Suprapubic skin (tissue), 4 donors: ENCODE measurements at regions not wholly inside any gene's neighbourhood (a gene's known extent, or its start where the extent isn't known, plus 50 kb on each side); places are given as distances from the start of the nearest gene placed in this dataset.

Source experiments
- DNase-seq, 2 donors: peaks; one replicate each; pipeline ENCODE4 v3.0.0-alpha.2; 2019; ENCODE audit warnings: low spot score in 2 of 2
- H3K27ac ChIP-seq: fragments of 200-600 bp; sonication (generic); one replicate; pipeline ENCODE4 v1.5.1; 2019
- H3K27me3 ChIP-seq: fragments of 200-600 bp; sonication (generic); one replicate; pipeline ENCODE4 v1.5.1; 2019
- H3K36me3 ChIP-seq: fragments of 200-600 bp; sonication (generic); one replicate; pipeline ENCODE4 v1.5.1; 2019
- H3K4me1 ChIP-seq: fragments of 200-600 bp; sonication (generic); one replicate; pipeline ENCODE4 v1.5.1; 2019
- H3K4me3 ChIP-seq: fragments of 200-600 bp; sonication (generic); one replicate; pipeline ENCODE4 v1.5.1; 2019; ENCODE audit warnings: mild to moderate bottlenecking
- H3K9me3 ChIP-seq: fragments of 200-600 bp; sonication (generic); one replicate; pipeline ENCODE4 v1.5.1; 2019
- EP300 ChIP-seq: sonication (generic); formaldehyde crosslinking; IDR thresholded peaks from one replicate; pipeline ENCODE4 v1.6.1; 2017; ENCODE audit warnings: antibody characterized with exemption
- POLR2A ChIP-seq, 2 donors: fragments of 450-650 bp; IDR thresholded peaks; one replicate each; pipeline ENCODE4 v1.6.1; 2017; ENCODE audit warnings: antibody characterized with exemption in 2 of 2, mild to moderate bottlenecking in 2 of 2, moderate library complexity in 2 of 2
- POLR2AphosphoS5 ChIP-seq, 3 donors: sonication (generic); formaldehyde crosslinking; IDR thresholded peaks; one replicate each; pipeline ENCODE4 v1.6.1; 2017; ENCODE audit warnings: antibody characterized with exemption in 3 of 3
- whole genome bisulfite sequencing: methylation state at CpG from one replicate; pipeline ENCODE4 v1.1.5; 2018; 5-methylcytosine and 5-hydroxymethylcytosine counted together
- TF ChIP-seq, protein P1 (sequence below), 2 donors: fragments of 200-600 bp in 1 of 2; fragments of 450-650 bp in 1 of 2; sonication (generic) in 1 of 2; IDR thresholded peaks; one replicate each; pipeline ENCODE4 v1.5.1; 2016 to 2019; ENCODE audit warnings: antibody characterized with exemption in 2 of 2, mild to moderate bottlenecking in 1 of 2, moderate library complexity in 1 of 2

DNA sequence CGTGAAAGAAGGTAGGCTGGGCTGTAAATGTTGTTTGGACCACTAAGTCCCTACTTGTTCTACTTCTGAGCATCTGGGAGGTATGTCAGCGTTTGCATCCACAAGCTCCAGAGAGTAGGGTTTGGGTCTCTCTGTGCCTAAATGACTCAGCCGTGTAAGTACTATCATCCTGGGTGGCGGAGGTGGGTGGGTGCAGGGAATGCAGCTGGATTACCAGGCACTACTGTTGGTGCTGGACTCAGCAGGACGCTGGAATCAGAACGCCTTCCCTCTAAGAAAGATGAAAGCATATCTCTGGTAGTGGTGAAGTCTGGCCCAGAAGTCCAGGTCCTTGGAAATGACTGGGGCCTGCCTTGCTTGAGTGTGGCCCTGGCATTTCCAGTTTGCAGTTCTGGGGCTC lies 289.7 kb downstream of the PCNX1 start:
- no peak for DNase-seq
- no peak overlapping the region for H3K4me3 ChIP-seq
- no peaks in the 10 kb centered on the region for H3K4me1 ChIP-seq
- no peaks in the 10 kb centered on the region for H3K36me3 ChIP-seq
- 98% methylated on average over 6 of the region's 6 CpGs for WGBS
- no peak overlapping the region for H3K27ac ChIP-seq
- H3K9me3 ChIP-seq = no peaks in the 10 kb centered on the region
- no peaks in the 10 kb centered on the region for H3K27me3 ChIP-seq
- TF ChIP-seq EP300 = no peak

DNA sequence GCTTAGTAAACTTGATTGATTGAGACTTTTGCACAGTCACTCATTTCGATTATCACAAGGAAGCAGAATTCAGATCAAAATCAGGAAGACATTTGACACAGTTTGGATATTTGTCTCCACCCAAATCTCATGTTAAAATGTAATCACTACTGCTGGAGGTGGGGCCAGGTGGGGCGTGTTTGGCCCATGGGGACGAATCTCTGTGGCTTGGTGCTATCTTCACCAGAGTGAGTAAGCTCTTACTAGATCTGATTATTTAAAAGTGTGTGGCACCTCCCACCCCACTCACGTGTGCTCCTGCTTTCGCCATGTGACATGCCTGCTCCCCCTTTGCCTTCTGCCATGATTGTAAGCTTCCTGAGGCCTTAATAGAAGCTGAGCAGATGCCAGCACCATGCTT lies 291.4 kb downstream of the PCNX1 start:
- no peak for TF ChIP-seq POLR2A (IDR thresholded peaks at IDR 0.05)
- TF ChIP-seq EP300 = no peak
- TF ChIP-seq, protein P1, sequence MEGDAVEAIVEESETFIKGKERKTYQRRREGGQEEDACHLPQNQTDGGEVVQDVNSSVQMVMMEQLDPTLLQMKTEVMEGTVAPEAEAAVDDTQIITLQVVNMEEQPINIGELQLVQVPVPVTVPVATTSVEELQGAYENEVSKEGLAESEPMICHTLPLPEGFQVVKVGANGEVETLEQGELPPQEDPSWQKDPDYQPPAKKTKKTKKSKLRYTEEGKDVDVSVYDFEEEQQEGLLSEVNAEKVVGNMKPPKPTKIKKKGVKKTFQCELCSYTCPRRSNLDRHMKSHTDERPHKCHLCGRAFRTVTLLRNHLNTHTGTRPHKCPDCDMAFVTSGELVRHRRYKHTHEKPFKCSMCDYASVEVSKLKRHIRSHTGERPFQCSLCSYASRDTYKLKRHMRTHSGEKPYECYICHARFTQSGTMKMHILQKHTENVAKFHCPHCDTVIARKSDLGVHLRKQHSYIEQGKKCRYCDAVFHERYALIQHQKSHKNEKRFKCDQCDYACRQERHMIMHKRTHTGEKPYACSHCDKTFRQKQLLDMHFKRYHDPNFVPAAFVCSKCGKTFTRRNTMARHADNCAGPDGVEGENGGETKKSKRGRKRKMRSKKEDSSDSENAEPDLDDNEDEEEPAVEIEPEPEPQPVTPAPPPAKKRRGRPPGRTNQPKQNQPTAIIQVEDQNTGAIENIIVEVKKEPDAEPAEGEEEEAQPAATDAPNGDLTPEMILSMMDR (IDR thresholded peaks at IDR 0.05) = no peak
- no peak for TF ChIP-seq POLR2AphosphoS5 (IDR thresholded peaks at IDR 0.05)
- Histone ChIP-seq H3K4me1 (no peaks in the 10 kb centered on the region), H3K36me3 (no peaks in the 10 kb centered on the region), H3K9me3 (no peaks in the 10 kb centered on the region), H3K4me3 (no peak overlapping the region), H3K27me3 (no peaks in the 10 kb centered on the region), H3K27ac (no peak overlapping the region)
- no peak for DNase-seq
- 68% methylated on average over 5 of the region's 5 CpGs for WGBS

DNA sequence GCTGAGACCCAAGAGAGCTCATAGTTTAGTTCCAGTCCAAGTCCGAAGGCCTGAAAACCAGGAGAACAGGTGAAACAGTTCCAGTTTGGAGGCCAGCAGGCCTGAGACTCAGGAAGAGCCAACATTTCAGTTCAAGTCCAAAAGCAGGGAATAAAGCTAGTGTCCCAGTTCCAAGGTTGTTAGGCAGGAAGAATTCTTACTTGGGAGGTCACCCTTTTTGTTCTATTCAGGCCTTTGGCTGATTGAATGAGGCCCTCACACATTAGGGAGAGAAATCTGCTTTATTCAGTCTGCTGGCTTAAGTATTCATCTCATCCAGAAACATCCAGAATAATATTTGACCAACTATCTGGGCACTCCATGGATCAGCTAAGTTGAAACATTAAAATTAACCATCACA lies 294.6 kb downstream of the PCNX1 start:
- WGBS = 100% methylated on average over 1 of the region's 1 CpG
- no peak overlapping the region for H3K27ac ChIP-seq

DNA sequence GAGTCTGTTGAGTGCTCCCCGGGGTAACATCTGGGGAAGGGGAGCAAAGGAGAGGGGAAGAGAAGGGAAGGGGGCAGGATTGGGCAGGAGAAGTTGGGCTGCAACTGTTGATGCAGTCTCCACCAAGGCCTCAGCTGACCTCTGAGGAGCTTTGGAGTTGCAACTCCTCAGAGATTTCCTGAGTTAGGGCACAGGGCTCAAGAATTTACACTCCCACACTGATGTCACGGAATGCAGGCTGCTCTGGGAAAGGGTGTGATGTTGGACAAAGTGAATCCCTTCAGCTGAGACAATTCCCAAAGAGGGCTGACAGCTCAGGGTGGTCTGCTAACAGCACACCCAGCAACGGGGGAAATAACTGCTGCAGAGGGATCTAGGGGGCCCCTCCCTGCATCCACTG lies 295.6 kb downstream of the PCNX1 start:
- H3K4me1 ChIP-seq = no peaks in the 10 kb centered on the region
- no peak overlapping the region for H3K27ac ChIP-seq
- no peaks in the 10 kb centered on the region for H3K9me3 ChIP-seq
- H3K4me3 ChIP-seq = no peak overlapping the region
- 75% methylated on average over 3 of the region's 3 CpGs for WGBS
- no peaks in the 10 kb centered on the region for H3K27me3 ChIP-seq
- TF ChIP-seq EP300 (no peak), POLR2A (IDR thresholded peaks at IDR 0.05) (no peak), POLR2AphosphoS5 (IDR thresholded peaks at IDR 0.05) (no peak)
- TF ChIP-seq, protein P1 (IDR thresholded peaks at IDR 0.05) = no peak
- H3K36me3 ChIP-seq = no peaks in the 10 kb centered on the region
- no peak for DNase-seq

More for the DNA sequence above, 294.6 kb downstream of the PCNX1 start:
- H3K4me1 ChIP-seq = no peaks in the 10 kb centered on the region
- no peak for DNase-seq
- no peaks in the 10 kb centered on the region for H3K36me3 ChIP-seq
- TF ChIP-seq, protein P1 (IDR thresholded peaks at IDR 0.05) = no peak
- TF ChIP-seq POLR2AphosphoS5 (IDR thresholded peaks at IDR 0.05) = no peak
- no peak for TF ChIP-seq POLR2A (IDR thresholded peaks at IDR 0.05)
- no peak for TF ChIP-seq EP300
- no peak overlapping the region for H3K4me3 ChIP-seq
- no peaks in the 10 kb centered on the region for H3K27me3 ChIP-seq
- H3K9me3 ChIP-seq = no peaks in the 10 kb centered on the region

DNA sequence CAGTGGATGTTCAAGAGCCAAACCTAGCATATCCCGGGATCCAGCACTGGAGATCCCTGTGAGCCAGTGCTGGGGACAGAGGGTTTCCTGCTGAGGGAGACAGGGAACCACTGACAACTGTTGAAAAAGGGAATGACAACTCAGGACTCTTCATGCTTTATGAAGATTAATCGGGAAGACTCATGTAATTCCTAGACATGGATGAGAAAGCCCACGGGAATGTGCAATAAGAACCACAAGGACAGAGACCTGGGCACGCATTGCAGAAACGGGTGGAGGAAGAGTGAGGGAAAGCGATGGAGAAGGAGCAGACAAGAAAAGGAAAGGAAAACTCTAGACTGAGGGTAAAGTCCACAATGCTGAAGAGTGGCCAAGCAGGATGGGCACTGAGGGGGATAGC lies 296.0 kb downstream of the PCNX1 start:
- Histone ChIP-seq H3K9me3 (no peaks in the 10 kb centered on the region), H3K4me3 (no peak overlapping the region), H3K36me3 (no peaks in the 10 kb centered on the region), H3K27ac (no peak overlapping the region), H3K4me1 (no peaks in the 10 kb centered on the region), H3K27me3 (no peaks in the 10 kb centered on the region)
- no peak for TF ChIP-seq POLR2AphosphoS5 (IDR thresholded peaks at IDR 0.05)
- TF ChIP-seq, protein P1 (IDR thresholded peaks at IDR 0.05) = no peak
- TF ChIP-seq EP300 = no peak
- TF ChIP-seq POLR2A (IDR thresholded peaks at IDR 0.05) = no peak
- 89% methylated on average over 6 of the region's 6 CpGs for WGBS
- no peak for DNase-seq

DNA sequence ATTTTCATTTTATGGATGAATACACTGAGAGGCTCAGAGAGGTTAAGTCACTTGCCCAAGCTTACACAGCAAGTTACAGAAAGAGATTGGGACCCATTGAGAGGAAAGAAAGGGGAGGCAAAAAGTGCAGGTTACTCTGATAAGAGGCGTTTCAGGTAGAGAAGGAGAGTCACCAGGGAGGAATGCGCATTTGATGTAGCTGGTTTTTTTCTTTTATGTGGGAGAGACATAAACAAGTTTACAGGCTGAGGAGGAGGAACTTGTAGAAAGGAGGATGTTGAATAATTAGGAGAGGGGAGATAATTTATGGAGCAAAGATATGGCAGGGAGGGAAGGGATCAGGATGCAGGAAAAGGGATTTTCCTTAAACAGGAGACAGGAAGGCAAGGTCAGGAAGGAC lies 297.0 kb downstream of the PCNX1 start:
- Histone ChIP-seq H3K9me3 (no peaks in the 10 kb centered on the region), H3K4me3 (no peak overlapping the region), H3K36me3 (no peaks in the 10 kb centered on the region), H3K27me3 (no peaks in the 10 kb centered on the region), H3K27ac (no peak overlapping the region), H3K4me1 (no peaks in the 10 kb centered on the region)
- WGBS = 86% methylated on average over 2 of the region's 2 CpGs
- DNase-seq = no peak
- no peak for TF ChIP-seq POLR2AphosphoS5 (IDR thresholded peaks at IDR 0.05)
- TF ChIP-seq, protein P1 (IDR thresholded peaks at IDR 0.05) = no peak
- TF ChIP-seq POLR2A (IDR thresholded peaks at IDR 0.05) = no peak
- TF ChIP-seq EP300 = no peak
